ENCODE measurements at regions not wholly inside any gene's neighbourhood (a gene's known extent, or its start where the extent isn't known, plus 50 kb on each side); places are given as distances from the start of the nearest gene placed in this dataset.
"Not testable (repeated sequence)": the region's sequence is repeated elsewhere in the genome, so short reads cannot be mapped to it uniquely, and the experiment has no call there.

DNA sequence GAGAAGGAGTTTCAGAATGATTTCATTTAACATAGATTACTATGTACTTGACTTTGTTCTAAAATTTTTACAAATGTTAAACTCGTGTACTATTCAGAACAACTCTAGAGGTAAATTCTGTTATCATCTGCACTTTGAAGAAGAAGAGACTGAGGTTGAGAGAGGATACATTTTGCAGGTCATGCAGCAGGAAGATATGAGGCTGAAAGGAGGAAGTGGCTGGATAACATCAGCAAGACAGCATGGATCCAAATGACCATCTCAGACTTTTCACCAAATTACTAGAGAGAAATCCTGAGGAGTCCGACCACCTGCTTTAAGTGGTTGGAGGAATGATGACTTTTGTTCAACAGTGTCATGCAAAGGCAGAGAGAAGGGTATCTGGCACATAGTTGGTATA is 84.9 kb downstream of the ASCL4 start:
- no peaks in the 10 kb centered on the region for H3K9me3 Mint-ChIP-seq
- peaks cover 45 to 63% of the 10 kb centered on the region in 2 donors for H3K27me3 Mint-ChIP-seq
- no peak overlapping the region for H3K27ac Mint-ChIP-seq
- no peak for ATAC-seq (replicated peaks)
- DNase-seq: no peak
- H3K4me3 Mint-ChIP-seq: no peak overlapping the region
- peaks cover 0 to 8% of the 10 kb centered on the region in 2 donors for H3K4me1 Mint-ChIP-seq
- H3K36me3 Mint-ChIP-seq: no peaks in the 10 kb centered on the region

DNA sequence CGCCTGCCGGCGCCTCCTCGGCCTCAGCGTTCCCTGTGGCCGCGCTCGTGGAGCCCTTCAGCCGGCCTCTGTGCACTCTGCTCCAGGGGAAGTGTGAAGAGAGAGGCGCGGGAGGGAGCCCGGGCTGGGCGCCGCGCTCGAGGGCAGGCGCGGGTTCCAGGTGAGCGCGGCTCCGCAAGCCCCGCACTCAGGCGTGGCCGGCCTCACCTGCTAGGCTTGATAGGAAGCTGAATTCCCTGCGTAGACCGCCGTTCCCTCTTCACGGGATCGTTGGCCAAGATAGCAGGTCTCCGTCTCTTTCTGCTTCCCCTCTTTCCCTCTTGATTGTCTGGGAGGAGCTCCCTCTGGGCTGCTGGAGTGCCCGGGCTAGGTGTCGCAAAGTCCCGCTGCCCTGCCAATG is 89.7 kb downstream of the ASCL4 start:
- Mint-ChIP-seq H3K36me3 (no peaks in the 10 kb centered on the region), H3K4me1 (peaks cover 0 to 8% of the 10 kb centered on the region in 2 donors), H3K27me3 (peaks cover 53 to 68% of the 10 kb centered on the region in 2 donors), H3K4me3 (peak overlapping the region in 1 of 2 donors; percentile 48), H3K9me3 (peaks cover 0 to 2% of the 10 kb centered on the region in 2 donors), H3K27ac (no peak overlapping the region)
- no peak for ATAC-seq (replicated peaks)
- no peak for DNase-seq

DNA sequence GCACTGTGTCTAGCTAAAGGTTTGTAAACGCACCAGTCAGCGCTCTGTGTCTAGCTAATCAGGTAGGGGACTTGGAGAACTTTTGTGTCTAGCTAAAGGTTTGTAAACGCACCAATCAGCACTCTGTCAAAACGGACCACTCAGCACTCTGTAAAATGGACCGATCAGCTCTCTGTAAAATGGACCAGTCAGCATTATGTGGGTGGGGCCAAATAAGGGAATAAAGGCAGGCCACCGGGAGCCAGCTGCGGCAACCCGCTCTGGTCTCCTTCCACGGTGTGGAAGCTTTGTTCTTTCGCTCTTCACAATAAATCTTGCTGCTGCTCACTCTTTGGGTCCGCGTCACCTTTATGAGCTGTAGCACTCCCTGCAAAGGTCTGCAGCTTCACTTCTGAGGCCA is 90.2 kb downstream of the ASCL4 start:
- not testable (repeated sequence) for H3K36me3 Mint-ChIP-seq; ATAC-seq (replicated peaks); H3K4me1 Mint-ChIP-seq; H3K9me3 Mint-ChIP-seq; H3K27ac Mint-ChIP-seq; H3K4me3 Mint-ChIP-seq; DNase-seq
- peaks cover 54 to 68% of the 10 kb centered on the region in 2 donors for H3K27me3 Mint-ChIP-seq

GRCh38 chr12:107873223-107873622 is 98.7 kb downstream of the ASCL4 start:
- Mint-ChIP-seq H3K27me3 (peaks cover 20 to 30% of the 10 kb centered on the region in 2 donors), H3K4me3 (no peak overlapping the region), H3K36me3 (no peaks in the 10 kb centered on the region), H3K27ac (no peak overlapping the region), H3K9me3 (no peaks in the 10 kb centered on the region), H3K4me1 (peaks cover 0 to 2% of the 10 kb centered on the region in 2 donors)
- ATAC-seq (replicated peaks): no peak
- no peak for DNase-seq

DNA sequence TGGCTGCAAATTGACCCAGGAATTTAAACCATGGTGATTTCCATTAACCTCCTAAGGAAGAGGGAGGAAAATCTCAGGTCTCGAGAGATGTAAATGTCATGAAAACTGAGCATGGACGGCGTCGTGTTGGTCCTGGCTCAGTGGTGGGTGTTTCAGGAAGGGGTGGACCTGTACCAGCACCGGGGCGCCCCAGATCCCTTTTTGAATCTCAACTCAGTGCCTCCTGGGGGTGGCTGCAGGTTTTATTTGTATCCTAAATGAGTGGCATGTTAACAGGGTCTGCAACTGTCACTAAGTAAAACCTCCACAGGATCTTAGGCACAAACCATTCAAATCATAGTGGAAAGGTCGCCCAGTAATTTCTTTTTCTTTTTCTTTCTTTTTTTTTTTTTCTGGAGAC is 101.3 kb downstream of the ASCL4 start:
- H3K27ac Mint-ChIP-seq: no peak overlapping the region

GRCh38 chr12:107884769-107885694 is 110.5 kb downstream of the ASCL4 start:
- Mint-ChIP-seq H3K27ac (no peak overlapping the region), H3K27me3 (peaks cover 6 to 23% of the 10 kb centered on the region in 2 donors), H3K9me3 (no peaks in the 10 kb centered on the region), H3K4me3 (no peak overlapping the region), H3K36me3 (no peaks in the 10 kb centered on the region), H3K4me1 (peaks cover 0 to 5% of the 10 kb centered on the region in 2 donors)
- peak; percentile 81 to 87 for ATAC-seq (replicated peaks)
- peak; percentile 31 for DNase-seq

More for the DNA sequence above, 101.3 kb downstream of the ASCL4 start:
- no peak for ATAC-seq (replicated peaks)
- no peak for DNase-seq
- no peak overlapping the region for H3K4me3 Mint-ChIP-seq
- peaks cover 0 to 2% of the 10 kb centered on the region in 2 donors for H3K4me1 Mint-ChIP-seq
- H3K9me3 Mint-ChIP-seq: no peaks in the 10 kb centered on the region
- peaks cover 15 to 30% of the 10 kb centered on the region in 2 donors for H3K27me3 Mint-ChIP-seq
- no peaks in the 10 kb centered on the region for H3K36me3 Mint-ChIP-seq

- Mint-ChIP-seq H3K9me3 (no peaks in the 10 kb centered on the region), H3K27ac (no peak overlapping the region), H3K36me3 (no peaks in the 10 kb centered on the region), H3K27me3 (peaks cover 12 to 27% of the 10 kb centered on the region in 2 donors), H3K4me3 (no peak overlapping the region), H3K4me1 (peaks cover 0 to 5% of the 10 kb centered on the region in 2 donors)
- DNase-seq (no peak), ATAC-seq (replicated peaks) (no peak)
Observed at GRCh38 chr12:107888789-107889188, 114.3 kb downstream of the ASCL4 start.

DNA sequence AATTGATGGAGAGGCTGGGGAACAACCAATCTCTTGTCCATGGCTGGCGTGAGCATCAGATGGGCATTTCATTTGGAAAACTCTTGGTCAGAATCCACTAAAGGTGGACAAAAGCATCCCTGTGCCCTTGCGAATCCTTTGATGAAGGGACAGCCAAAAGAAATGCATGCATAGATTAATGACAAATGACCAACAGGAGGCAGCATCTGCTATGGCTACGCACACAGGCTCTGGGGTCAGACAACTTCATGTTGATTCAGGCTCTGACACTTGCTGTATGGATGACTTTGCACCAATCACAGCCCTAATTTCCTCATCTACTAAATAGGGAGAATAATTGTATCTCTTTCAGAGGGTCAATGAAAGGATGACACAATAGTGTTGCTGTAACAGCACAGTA is 117.5 kb downstream of the ASCL4 start:
- Mint-ChIP-seq H3K9me3 (no peaks in the 10 kb centered on the region), H3K27me3 (peaks cover 11 to 29% of the 10 kb centered on the region in 2 donors), H3K36me3 (no peaks in the 10 kb centered on the region), H3K4me1 (no peaks in the 10 kb centered on the region), H3K27ac (no peak overlapping the region), H3K4me3 (no peak overlapping the region)
- DNase-seq (no peak), ATAC-seq (replicated peaks) (peak; percentile 39)

DNA sequence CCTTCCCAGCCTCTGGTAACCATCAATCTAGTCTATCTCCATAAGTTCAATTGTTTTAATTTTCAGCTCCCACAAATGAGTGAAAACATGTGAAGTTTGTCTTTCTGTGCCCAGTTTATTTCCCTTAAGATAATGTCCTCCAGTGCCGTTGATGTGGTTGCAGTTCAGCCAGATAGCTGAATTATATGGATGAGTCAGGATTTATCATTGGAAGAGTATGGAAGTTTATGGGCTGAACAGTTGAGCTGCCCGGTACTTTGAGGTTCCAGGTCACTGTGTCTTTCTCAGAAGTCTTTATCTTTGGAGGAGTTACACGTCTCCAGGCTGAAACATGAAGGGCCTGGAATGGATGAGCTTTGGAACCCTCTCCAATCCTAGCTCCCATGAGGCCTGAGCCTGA is 120.1 kb downstream of the ASCL4 start:
- H3K9me3 Mint-ChIP-seq: no peaks in the 10 kb centered on the region
- no peaks in the 10 kb centered on the region for H3K4me1 Mint-ChIP-seq
- H3K27me3 Mint-ChIP-seq: peaks cover 11 to 19% of the 10 kb centered on the region in 2 donors
- H3K4me3 Mint-ChIP-seq: no peak overlapping the region
- no peak overlapping the region for H3K27ac Mint-ChIP-seq
- no peaks in the 10 kb centered on the region for H3K36me3 Mint-ChIP-seq
- no peak for ATAC-seq (replicated peaks)
- DNase-seq: no peak

DNA sequence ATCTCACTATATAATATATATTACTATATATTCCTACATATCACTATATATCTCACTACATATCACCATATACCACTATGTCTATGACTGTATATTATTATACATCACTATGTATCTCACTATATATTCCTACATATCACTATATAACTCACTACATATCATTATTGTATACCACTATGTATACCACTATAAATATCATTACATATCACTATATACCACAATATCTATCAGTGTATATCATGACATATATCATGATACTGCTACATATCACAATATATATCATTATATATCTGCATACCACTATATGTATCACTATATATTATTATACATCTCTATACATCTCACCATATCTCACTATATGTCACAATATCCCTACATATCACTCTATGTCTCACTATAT is 121.5 kb downstream of the ASCL4 start:
- H3K4me1 Mint-ChIP-seq: no peaks in the 10 kb centered on the region
- H3K27ac Mint-ChIP-seq: no peak overlapping the region
- no peak for ATAC-seq (replicated peaks)
- no peak for DNase-seq
- H3K9me3 Mint-ChIP-seq: no peaks in the 10 kb centered on the region
- no peak overlapping the region for H3K4me3 Mint-ChIP-seq
- H3K27me3 Mint-ChIP-seq: peaks cover 15 to 27% of the 10 kb centered on the region in 2 donors
- H3K36me3 Mint-ChIP-seq: no peaks in the 10 kb centered on the region

DNA sequence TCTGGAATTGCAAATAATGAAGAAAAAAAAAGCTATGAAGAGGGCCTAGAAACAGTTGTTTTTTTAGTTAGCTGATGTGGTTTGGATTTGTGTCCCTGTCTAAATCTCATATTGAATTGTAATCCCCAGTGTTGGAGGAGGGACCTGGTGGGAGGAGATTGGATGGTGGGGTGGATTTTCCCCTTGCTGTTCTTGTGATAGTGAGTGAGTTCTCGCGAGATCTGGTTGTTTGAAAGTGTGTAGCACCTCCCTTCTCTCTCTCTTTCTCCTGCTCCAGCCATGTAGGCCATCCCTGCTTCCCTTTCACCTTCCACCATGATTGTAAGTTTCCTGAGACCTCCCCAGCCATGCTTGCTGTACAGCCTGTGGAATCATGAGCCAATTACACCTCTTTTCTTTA is 126.1 kb downstream of the ASCL4 start:
- Mint-ChIP-seq H3K4me3 (no peak overlapping the region), H3K27ac (no peak overlapping the region), H3K27me3 (peaks cover 13 to 30% of the 10 kb centered on the region in 2 donors), H3K36me3 (no peaks in the 10 kb centered on the region), H3K4me1 (peaks cover 8 to 11% of the 10 kb centered on the region in 2 donors), H3K9me3 (peaks cover 0 to 3% of the 10 kb centered on the region in 2 donors)
- ATAC-seq (replicated peaks) (no peak), DNase-seq (no peak)

DNA sequence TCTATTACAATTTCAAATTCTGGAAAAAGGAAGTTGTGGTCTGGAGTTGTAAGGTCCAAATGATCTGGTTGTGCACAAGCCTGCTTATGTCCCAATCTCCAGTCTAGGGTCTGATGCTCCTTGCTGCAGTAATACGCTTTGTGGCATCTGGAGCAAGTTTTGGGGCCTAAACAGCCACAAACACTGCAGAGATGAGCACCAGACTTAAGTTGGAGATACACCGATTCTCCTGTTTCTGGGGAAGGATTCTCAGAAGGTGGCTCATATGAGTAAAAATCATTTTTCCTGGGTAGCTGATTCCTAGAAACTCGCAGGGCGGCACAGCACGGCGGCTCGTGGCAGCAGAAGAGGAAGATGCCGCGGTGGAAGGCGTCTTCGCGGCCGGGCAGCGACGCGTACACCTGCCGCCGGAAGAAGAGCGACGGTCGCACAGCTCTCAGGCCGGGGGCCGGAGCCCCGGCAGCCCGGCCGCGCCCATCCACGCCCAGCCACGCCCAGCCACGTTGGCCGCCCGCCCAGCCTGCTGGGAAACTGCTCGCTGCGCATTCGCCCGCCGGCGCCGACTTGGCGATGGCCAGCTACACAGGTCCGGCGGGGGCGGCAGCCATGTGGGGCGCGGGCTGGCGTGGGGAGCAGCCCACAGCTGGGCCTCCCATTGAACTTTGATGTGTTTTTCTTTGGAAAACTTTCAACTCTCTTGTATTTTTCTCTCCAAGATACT is 129.0 kb downstream of the ASCL4 start:
- peak; percentile 79 for DNase-seq

DNA sequence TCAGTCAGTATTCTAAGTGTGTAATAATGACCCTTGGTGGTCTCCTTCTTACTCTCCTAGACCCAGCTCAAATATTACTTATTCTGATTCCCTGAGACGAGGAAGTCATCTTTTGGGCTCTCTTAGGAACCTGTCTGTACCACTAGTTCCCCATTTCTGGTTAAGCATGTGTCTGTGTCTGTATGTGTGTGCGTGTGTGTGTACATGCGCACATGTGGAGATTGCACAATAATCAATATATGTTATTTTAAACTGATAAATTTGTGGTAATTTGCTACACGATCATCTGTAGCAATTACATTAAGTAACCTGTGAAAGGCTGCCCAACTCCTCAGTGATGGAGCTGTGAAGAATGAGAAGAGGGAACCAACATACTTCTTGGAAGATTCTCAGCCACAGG is 132.2 kb downstream of the ASCL4 start:
- H3K4me3 Mint-ChIP-seq: no peak overlapping the region
- no peaks in the 10 kb centered on the region for H3K36me3 Mint-ChIP-seq
- no peak for ATAC-seq (replicated peaks)
- peaks cover 33 to 58% of the 10 kb centered on the region in 2 donors for H3K27me3 Mint-ChIP-seq
- H3K27ac Mint-ChIP-seq: no peak overlapping the region
- no peak for DNase-seq
- H3K9me3 Mint-ChIP-seq: peaks cover 0 to 1% of the 10 kb centered on the region in 2 donors
- peaks cover 6 to 11% of the 10 kb centered on the region in 2 donors for H3K4me1 Mint-ChIP-seq

More for the DNA sequence above, 129.0 kb downstream of the ASCL4 start:
- Mint-ChIP-seq H3K36me3 (no peaks in the 10 kb centered on the region), H3K9me3 (peaks cover 0 to 3% of the 10 kb centered on the region in 2 donors), H3K27me3 (peaks cover 17 to 44% of the 10 kb centered on the region in 2 donors), H3K4me3 (peak overlapping the region; percentile 87 to 89), H3K27ac (peak overlapping the region; percentile 81), H3K4me1 (peaks cover 8 to 11% of the 10 kb centered on the region in 2 donors)
- ATAC-seq (replicated peaks): peak; percentile 98 to 100

GRCh38 chr12:107912421-107913004 is 138.0 kb downstream of the ASCL4 start:
- peak; percentile 32 for DNase-seq
- no peaks in the 10 kb centered on the region for H3K9me3 Mint-ChIP-seq
- H3K27ac Mint-ChIP-seq: no peak overlapping the region
- H3K36me3 Mint-ChIP-seq: no peaks in the 10 kb centered on the region
- peaks cover 5 to 7% of the 10 kb centered on the region in 2 donors for H3K4me1 Mint-ChIP-seq
- peak; percentile 82 to 89 for ATAC-seq (replicated peaks)
- H3K27me3 Mint-ChIP-seq: peaks cover 54 to 82% of the 10 kb centered on the region in 2 donors
- peak overlapping the region; percentile 66 to 70 for H3K4me3 Mint-ChIP-seq
